ENCODE measurements at regions not wholly inside any gene's neighbourhood (a gene's known extent, or its start where the extent isn't known, plus 50 kb on each side); places are given as distances from the start of the nearest gene placed in this dataset.
"Not testable (repeated sequence)": the region's sequence is repeated elsewhere in the genome, so short reads cannot be mapped to it uniquely, and the experiment has no call there.

GRCh38 chr11:37431633-37432230 is 833.7 kb upstream of the RAG2 start:
- not testable (repeated sequence) for DNase-seq (ENCODE audit: low spot score)

DNA sequence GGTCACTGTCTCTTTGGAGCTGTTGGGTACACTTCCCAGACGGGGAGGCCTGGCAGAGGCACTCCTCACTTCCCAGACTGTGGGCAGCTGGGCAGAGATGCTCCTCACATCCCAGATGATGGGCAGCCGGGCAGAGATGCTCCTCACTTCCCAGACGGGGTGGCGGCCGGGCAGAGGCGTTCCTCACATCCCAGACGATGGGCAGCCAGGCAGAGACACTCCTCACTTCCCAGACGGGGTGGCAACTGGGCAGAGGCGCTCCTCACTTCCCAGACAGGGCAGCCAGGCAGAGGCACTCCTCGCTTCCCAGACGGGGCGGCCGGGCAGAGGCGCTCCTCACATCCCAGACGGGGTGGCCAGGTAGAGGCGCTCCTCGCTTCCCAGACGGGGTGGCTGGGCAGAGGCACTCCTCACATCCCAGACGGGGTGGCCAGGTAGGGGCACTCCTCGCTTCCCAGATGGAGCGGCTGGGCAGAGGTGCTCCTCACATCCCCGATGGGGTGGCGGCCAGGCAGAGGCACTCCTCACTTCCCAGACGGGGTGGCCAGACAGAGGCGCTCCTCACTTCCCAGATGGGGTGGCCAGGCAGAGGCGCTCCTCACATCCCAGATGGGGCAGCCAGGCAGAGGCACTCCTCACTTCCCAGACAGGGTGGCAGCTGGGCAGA is 833.1 kb upstream of the RAG2 start:
- not testable (repeated sequence) for DNase-seq (ENCODE audit: low spot score)

DNA sequence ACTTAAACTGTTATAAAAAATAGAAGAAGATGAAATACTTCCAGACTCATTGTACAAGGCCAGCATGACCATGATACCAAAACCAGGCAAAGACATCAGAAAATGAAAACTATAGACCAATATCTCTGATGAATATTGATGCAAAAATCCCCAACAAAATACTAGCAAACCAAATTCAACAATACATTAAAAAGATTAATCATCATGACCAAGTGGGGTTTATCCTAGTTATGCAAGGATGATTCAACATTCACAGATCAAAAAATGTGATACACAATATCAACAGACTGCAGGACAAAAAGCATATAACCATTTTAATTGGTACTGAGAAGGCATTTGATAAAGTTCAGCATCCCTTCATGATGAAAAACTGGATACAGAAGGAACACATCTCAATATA is 824.5 kb upstream of the RAG2 start:
- DNase-seq (ENCODE audit: low spot score) = no peak

DNA sequence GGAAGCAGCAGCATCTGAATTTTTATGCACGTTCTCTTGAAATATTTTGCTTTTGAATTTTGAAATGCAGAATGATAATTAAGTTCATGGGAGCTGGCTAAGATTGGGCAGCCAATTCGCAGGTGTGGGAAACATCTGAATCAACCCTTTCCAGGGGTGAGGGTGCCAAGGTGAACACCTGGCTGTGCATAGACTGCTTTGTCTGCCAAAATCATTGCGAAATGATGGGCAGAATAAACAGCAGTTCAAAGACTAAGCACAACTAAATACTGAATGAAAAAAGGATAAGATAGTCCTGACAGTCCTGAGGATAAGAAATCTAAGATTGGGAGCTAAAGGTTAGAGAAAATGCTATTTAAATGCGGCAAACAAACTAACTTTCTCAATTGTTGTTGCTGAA is 813.3 kb upstream of the RAG2 start:
- DNase-seq (ENCODE audit: low spot score) = no peak

GRCh38 chr11:37409124-37409523 is 811.1 kb upstream of the RAG2 start:
- no peak for DNase-seq (ENCODE audit: low spot score)

GRCh38 chr11:37407461-37407860 is 809.4 kb upstream of the RAG2 start:
- no peak for DNase-seq (ENCODE audit: low spot score)

DNA sequence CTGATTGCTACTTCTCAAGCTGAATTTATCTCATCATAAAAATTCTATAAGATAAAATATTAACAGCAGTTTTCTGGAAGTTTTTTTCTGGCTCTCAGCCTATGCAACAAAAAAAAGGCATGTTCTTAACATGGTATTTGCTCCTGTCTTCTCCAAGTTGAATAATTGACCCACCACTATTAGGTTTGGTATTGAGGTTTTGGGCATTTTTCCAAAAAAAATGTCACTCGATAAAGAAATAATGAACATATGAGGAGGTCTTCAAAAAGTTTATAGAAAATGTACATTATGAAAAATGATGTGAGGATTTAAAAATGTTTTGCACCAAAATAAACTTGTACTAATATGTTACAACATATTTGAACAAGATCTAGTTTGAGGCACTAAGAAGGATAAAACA is 808.6 kb upstream of the RAG2 start:
- DNase-seq (ENCODE audit: low spot score) = no peak

- no peak for DNase-seq (ENCODE audit: low spot score)
These were observed 806.2 kb upstream of the RAG2 start for GRCh38 chr11:37404231-37404630.

- no peak for DNase-seq (ENCODE audit: low spot score)
These were observed 804.6 kb upstream of the RAG2 start for GRCh38 chr11:37402663-37403062.

- no peak for DNase-seq (ENCODE audit: low spot score)
These were observed 796.3 kb upstream of the RAG2 start for GRCh38 chr11:37394236-37394870.

DNA sequence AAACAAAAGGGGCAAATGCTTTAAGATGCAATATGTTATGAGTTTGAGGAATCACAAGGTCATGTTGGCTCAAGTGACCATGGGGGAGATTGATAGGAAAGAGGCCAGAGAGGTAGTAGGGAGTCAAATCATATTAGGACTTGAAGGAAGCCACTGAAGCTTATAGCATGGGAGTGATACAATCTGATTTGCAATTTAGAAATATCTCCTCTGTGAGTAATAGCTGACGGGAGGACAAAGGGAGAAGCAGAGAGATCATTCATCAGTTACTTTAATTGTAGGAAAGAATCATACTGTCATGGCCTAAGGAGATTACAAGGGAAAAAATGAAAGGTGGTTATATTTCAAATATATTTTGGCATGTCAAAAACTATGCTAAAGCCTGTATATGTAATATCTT is 793.6 kb upstream of the RAG2 start:
- no peak for DNase-seq (ENCODE audit: low spot score)

GRCh38 chr11:37390576-37391083 is 792.6 kb upstream of the RAG2 start:
- DNase-seq (ENCODE audit: low spot score) = no peak

- DNase-seq (ENCODE audit: low spot score) = no peak
These were observed 780.9 kb upstream of the RAG2 start for GRCh38 chr11:37378958-37379357.

- no peak for DNase-seq (ENCODE audit: low spot score)
These were observed 774.6 kb upstream of the RAG2 start for GRCh38 chr11:37372667-37373066.

- DNase-seq (ENCODE audit: low spot score) = no peak
These were observed 773.4 kb upstream of the RAG2 start for GRCh38 chr11:37371346-37371970.

- DNase-seq (ENCODE audit: low spot score) = no peak
These were observed 772.8 kb upstream of the RAG2 start for GRCh38 chr11:37370817-37371216.

- DNase-seq (ENCODE audit: low spot score) = no peak
These were observed 766.3 kb upstream of the RAG2 start for GRCh38 chr11:37364246-37364839.

- no peak for DNase-seq (ENCODE audit: low spot score)
These were observed 755.2 kb upstream of the RAG2 start for GRCh38 chr11:37353192-37353591.

DNA sequence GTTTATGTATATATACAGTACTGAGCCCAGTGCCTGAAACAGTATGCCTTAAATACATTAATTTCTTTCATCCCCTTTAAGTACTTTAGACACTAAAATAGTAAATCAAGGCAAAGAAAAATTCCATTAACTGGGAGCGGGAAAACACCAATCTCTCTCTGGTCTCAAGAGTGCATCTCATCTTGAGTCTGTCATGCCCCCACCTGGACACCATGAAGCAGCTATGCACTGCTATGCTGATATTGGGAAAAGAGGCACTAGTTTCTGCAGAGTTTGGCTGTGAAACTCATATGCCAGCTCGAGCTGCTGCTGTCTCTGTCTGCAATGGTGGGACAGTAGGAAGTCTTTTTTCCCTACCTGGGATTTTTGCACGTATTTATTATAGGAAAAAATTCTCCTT is 754.4 kb upstream of the RAG2 start:
- no peak for DNase-seq (ENCODE audit: low spot score)

- DNase-seq (ENCODE audit: low spot score) = no peak
These were observed 745.3 kb upstream of the RAG2 start for GRCh38 chr11:37343290-37343689.

GRCh38 chr11:37336401-37336800 is 738.4 kb upstream of the RAG2 start:
- no peak for DNase-seq (ENCODE audit: low spot score)

DNA sequence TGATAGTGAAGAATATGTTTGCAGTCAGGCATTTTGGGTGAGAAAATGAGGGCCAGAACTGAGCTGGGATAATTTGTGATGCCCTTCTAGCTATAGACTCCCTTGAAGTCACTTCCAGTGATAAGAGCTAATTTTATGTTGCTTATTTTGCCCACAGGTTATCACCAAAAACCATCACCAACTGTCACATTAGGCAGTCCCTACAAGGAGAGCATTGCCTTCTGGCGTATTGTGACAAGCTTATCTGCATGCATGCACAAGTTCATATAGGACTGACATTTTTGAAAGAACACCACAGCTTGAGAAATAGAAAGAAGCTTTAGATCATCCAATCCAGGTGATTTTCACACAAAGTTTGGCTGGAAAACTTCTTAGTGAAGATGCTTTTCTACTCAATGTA is 735.3 kb upstream of the RAG2 start:
- DNase-seq (ENCODE audit: low spot score) = no peak

- no peak for DNase-seq (ENCODE audit: low spot score)
These were observed 725.8 kb upstream of the RAG2 start for GRCh38 chr11:37323843-37324242.
